ENCODE measurements at regions not wholly inside any gene's neighbourhood (a gene's known extent, or its start where the extent isn't known, plus 50 kb on each side); places are given as distances from the start of the nearest gene placed in this dataset.

DNA sequence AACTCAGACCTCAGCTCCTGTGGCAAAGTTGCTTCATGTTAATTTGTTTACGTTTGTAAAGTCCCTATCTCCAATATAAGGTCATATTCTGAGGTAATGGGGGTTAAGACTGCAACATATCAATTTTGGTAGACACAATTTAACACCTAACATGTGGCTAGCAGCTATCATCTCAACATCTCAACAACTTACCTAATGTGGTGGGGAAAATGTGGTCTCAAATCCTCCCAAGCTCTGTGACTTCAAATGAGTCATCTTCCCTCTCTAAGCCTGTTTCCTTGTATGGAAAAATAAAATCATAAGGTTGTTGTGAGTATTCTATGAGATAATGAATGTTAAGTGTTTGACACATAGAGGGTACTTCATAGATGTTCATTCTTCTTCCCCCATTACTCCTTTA lies 443.3 kb downstream of the CDK5RAP2 start:
- intact Hi-C loops (cut with micrococcal nuclease), result no loop called here

- intact Hi-C loops (cut with micrococcal nuclease), result no loop called here
Measured at GRCh38 chr9:120117081-120117480, 462.9 kb downstream of the CDK5RAP2 start.

- intact Hi-C loops (cut with micrococcal nuclease), result no loop called here
Measured at GRCh38 chr9:120110520-120110919, 469.4 kb downstream of the CDK5RAP2 start.

- intact Hi-C loops (cut with micrococcal nuclease), result no loop called here
Measured at GRCh38 chr9:120109242-120109641, 470.7 kb downstream of the CDK5RAP2 start.

DNA sequence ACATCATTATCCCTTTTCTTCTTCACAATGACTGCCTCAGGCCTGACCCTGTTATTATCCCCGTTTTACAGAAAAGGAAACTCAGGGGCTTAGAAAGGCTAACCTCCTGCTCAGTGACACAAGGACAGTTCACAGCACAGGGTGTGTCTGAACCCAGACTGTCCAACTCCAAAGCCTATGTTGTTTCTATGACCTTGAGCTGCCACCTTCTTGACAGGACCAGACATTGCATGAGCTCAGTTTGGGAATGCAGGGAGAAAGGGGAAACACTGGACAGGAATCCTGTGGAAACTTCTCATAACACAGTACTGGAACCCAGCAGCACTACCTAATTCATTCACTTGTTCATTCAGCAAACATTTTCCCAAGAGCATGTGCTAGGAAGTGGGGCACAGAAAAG lies 472.8 kb downstream of the CDK5RAP2 start:
- intact Hi-C loops (cut with micrococcal nuclease), result no loop called here

DNA sequence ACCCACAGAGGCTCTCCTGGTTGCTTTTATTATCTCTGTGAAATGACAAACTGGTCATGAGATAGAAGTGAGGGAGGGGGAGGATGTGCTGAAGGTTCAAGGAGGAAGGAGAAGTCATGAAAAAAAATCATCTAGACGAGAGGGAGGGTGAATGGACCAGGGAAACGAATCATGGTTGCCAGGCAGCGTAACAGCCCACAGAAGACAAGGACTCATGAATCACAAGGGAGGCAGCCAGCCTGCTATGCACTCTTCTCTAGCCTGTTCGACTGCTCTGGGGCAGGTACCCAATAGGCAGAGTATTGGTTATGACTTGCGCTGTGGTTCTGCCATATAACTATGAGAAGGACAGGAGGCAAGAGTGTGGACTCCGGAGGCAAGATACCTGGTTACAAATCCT lies 475.2 kb downstream of the CDK5RAP2 start:
- intact Hi-C loops (cut with micrococcal nuclease), result no loop called here

GRCh38 chr9:120100595-120100994 lies 479.4 kb downstream of the CDK5RAP2 start:
- intact Hi-C loops (cut with micrococcal nuclease), result no loop called here

DNA sequence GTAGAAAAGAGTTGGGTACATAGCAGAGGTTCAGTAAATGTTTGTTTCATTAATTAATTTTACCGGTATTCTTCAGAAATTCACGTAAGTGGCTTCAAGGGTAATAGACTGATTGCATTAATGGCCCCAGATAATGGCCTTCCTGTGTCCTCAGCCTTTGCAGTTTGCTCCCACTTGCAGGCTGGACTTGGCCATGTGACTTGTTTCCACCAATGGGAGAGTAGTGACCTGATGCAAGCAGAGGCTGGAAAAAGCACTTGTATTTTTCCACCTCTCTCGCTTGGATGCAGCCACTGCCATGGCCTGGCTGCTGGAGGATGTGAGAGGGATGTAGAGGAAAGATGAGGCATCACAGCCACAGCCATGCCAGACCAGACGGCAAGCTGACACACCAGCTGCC lies 480.9 kb downstream of the CDK5RAP2 start:
- intact Hi-C loops (cut with micrococcal nuclease), result no loop called here

DNA sequence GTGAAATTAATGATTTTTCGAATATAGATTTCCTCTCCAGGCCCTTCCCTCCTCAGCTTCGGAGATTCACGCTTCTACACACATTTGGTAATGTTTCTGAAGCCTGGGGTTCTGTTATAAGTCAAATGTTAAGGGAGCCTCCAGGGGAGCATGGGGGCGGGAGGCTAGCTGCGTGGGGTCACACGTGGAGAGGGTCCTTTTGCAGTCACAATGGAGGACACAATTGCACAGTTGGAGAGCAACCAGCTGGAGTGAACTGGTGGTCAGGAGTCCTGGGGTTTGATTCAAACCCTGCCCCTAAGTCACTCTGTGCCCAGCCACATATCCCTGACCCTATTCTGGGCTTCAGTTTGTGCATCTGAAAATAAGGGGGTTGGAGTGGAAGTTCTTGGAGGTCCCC lies 481.4 kb downstream of the CDK5RAP2 start:
- intact Hi-C loops (cut with micrococcal nuclease), result no loop called here

- intact Hi-C loops (cut with micrococcal nuclease), result no loop called here
Measured at GRCh38 chr9:120091206-120091605, 488.8 kb downstream of the CDK5RAP2 start.

- intact Hi-C loops (cut with micrococcal nuclease), result no loop called here
Measured at GRCh38 chr9:120080849-120081248, 499.1 kb downstream of the CDK5RAP2 start.

DNA sequence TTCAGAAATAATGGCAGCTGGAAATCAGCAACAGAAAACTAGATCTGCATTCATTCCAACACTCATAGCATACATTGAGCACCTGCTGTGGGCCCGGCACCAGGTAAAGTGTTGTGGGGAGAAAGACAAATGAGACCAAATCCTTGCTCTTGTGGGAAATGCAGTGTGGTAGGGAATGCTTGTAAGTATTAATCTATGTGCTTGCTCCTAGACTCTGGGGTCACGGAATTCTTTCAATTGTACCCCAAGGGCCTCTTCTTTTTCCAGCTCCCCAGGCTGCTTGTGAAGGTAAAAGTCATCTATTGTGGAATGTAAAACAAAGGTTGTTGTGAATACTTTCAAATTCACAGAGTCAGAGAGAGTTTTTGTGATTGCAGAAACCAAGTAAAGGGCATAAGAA lies 501.9 kb downstream of the CDK5RAP2 start:
- intact Hi-C loops (cut with micrococcal nuclease), result no loop called here

DNA sequence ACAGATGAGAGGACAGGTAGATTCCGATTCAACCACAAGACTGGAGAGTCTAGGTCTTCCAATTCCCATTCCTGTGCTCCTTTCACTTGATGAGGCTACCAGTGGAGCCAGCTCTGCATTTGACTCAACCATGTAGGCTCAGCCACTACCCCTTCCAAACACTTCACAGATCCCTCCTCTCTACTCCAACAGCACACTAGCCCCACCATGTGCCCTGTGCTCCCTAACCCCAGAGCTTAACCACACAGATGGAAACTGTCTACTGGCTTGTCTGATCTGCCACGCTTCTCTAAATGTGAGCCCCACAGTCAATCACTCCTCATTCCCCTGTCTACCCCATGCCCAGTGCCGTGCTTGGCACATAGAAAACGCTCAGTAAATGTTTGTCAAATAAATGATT lies 508.2 kb downstream of the CDK5RAP2 start:
- intact Hi-C loops (cut with micrococcal nuclease), result no loop called here

DNA sequence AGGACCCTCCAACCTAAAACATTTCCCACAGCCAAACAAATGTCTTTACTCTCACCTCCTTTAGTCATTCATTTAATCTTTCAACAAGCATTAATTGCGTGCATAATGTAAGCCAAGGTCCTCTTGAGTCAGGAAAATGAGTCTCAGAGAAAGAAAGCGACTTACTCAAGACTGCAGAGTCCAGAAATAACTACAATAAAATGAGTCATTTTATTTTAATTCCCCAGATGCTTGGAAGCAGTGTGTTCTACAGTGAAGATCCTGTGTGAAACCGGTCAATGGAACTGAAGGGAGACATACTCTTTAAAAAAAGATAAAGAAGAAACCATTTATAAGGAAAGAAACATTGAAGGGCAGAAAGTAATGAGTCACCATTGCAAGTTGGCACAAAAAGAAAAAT lies 513.7 kb downstream of the CDK5RAP2 start:
- intact Hi-C loops (cut with micrococcal nuclease), result no loop called here

GRCh38 chr9:120065151-120065550 lies 514.8 kb downstream of the CDK5RAP2 start:
- intact Hi-C loops (cut with micrococcal nuclease), result no loop called here

DNA sequence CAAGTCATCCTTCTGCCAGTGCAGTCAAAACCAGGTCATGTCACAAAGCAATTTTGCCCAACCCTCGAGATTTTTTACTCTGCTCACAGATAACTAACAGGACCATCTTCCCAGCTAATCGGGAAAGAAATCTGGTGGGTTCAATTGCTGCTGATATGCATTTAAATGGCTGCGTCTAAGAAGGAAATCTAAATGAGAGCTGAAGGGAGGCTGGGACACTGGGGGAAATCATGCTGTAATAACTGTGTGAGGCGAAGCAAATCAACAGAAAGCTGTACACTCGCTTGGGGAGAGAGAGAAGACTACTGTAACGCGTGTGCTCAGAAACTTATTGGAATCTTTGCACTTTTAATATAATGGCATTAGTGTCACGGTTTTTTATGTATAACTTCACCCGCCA lies 535.0 kb downstream of the CDK5RAP2 start:
- intact Hi-C loops (cut with micrococcal nuclease), result no loop called here

DNA sequence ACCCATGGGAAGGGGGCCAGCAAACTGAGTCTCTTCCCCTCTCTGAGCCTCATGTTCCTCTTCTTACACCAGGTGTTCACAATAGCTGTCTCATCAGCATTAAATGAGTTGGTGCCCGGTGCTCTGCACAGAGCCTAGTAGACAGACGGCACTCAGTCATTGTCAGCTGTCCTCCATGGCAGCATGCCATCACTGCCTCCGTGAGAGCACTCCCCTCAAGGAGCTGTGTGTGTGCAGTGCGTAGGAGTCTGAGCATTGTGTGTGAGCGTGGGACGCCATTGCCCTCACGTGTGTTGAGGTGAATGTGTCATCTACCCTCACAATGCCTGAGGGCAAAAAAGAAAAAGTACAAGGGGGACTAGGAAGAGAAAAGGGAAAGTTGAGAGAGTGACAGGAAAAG lies 536.5 kb downstream of the CDK5RAP2 start:
- intact Hi-C loops (cut with micrococcal nuclease), result no loop called here

GRCh38 chr9:120040896-120041295 lies 539.1 kb downstream of the CDK5RAP2 start:
- intact Hi-C loops (cut with micrococcal nuclease), result no loop called here

GRCh38 chr9:120038342-120038741 lies 541.6 kb downstream of the CDK5RAP2 start:
- intact Hi-C loops (cut with micrococcal nuclease), result no loop called here

DNA sequence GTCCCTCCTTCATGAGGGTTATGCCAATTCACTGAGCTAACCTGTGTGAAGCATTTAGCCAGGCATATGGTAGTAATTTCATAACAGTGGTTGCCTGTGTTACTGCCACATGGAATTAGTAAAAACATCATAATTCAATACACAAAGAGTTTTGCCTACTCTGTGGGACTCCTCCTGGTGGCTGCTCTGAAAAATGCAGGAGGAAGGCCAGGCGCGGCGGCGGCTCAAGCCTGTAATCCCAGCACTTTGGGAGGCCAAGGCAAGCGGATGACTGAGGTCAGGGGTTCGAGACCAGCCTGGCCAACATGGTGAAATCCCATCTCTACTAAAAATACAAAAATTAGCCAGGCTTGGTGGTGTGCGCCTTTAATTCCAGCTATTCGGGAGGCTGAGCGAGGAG lies 547.3 kb downstream of the CDK5RAP2 start:
- intact Hi-C loops (cut with micrococcal nuclease), result no loop called here

GRCh38 chr9:120030847-120031246 lies 549.1 kb downstream of the CDK5RAP2 start:
- intact Hi-C loops (cut with micrococcal nuclease), result no loop called here

GRCh38 chr9:120018550-120018949 lies 561.4 kb downstream of the CDK5RAP2 start:
- intact Hi-C loops (cut with micrococcal nuclease), result no loop called here

- intact Hi-C loops (cut with micrococcal nuclease), result no loop called here
Measured at GRCh38 chr9:120018037-120018436, 561.9 kb downstream of the CDK5RAP2 start.

DNA sequence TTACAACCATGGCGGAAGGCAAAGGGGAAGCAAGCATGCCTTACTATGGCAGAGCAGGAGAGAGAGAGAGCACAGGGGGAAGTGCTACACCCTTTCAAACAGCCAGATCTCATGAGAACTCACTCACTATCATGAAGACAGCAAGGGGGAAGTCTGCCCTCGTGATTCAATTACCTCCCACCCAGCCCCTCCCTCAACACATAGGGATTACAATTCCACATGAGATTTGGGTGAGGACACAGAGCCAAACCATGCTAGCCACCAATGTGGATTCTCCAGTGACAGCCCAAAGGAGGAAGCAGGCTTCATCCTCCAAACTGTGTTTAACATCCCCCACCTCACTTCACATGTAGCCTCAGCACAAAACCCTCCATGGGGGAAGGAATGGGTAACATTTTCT lies 563.7 kb downstream of the CDK5RAP2 start:
- intact Hi-C loops (cut with micrococcal nuclease), result no loop called here
